Hepatocyte (in vitro differentiated cells): ENCODE measurements at regions not wholly inside any gene's neighbourhood (a gene's known extent, or its start where the extent isn't known, plus 50 kb on each side); places are given as distances from the start of the nearest gene placed in this dataset.
"Not testable (repeated sequence)": the region's sequence is repeated elsewhere in the genome, so short reads cannot be mapped to it uniquely, and the experiment has no call there.

Source experiments
- DNase-seq: peaks from one replicate; pipeline ENCODE4 v3.0.0-alpha.2; 2016; ENCODE audit warnings: low spot score
- H2AFZ ChIP-seq: fragments of 200-600 bp; sonication (generic); 2 replicates; pipeline ENCODE4 v1.6.0; 2016; ENCODE audit warnings: antibody characterized with exemption, mild to moderate bottlenecking
- H3K27ac ChIP-seq: fragments of 200-600 bp; sonication (generic); 2 replicates; pipeline ENCODE4 v1.5.1; 2016; ENCODE audit warnings: mild to moderate bottlenecking
- H3K27me3 ChIP-seq: fragments of 200-600 bp; sonication (generic); 2 replicates; pipeline ENCODE4 v1.6.1; 2016
- H3K36me3 ChIP-seq: fragments of 200-600 bp; sonication (generic); replicated peaks from 2 replicates; pipeline ENCODE4 v1.5.1; 2016; ENCODE audit warnings: low read depth; ENCODE audit not compliant: insufficient read depth
- H3K4me1 ChIP-seq: fragments of 200-600 bp; sonication (generic); 2 replicates; pipeline ENCODE4 v1.5.1; 2016; ENCODE audit warnings: mild to moderate bottlenecking, moderate library complexity; ENCODE audit not compliant: insufficient read depth
- H3K4me2 ChIP-seq: fragments of 200-600 bp; sonication (generic); 2 replicates; pipeline ENCODE4 v1.6.0; 2016
- H3K4me3 ChIP-seq: fragments of 200-600 bp; sonication (generic); 2 replicates; pipeline ENCODE4 v1.5.1; 2016; ENCODE audit warnings: mild to moderate bottlenecking
- H3K79me2 ChIP-seq: fragments of 200-600 bp; sonication (generic); 2 replicates; pipeline ENCODE4 v1.6.0; 2017; ENCODE audit warnings: mild to moderate bottlenecking
- H3K9me2 ChIP-seq: fragments of 200-600 bp; sonication (generic); replicated peaks from 2 replicates; pipeline ENCODE4 v1.6.0; 2017; ENCODE audit warnings: mild to moderate bottlenecking; ENCODE audit not compliant: insufficient read depth
- H3K9me3 ChIP-seq: fragments of 200-600 bp; sonication (generic); 2 replicates; pipeline ENCODE4 v1.5.1; 2016; ENCODE audit warnings: low read depth, mild to moderate bottlenecking
- H4K20me1 ChIP-seq: fragments of 200-600 bp; sonication (generic); 2 replicates; pipeline ENCODE4 v1.6.0; 2016; ENCODE audit warnings: mild to moderate bottlenecking; ENCODE audit not compliant: insufficient read depth, poor library complexity, severe bottlenecking
- WGBS: methylation state at CpG from one replicate; pipeline ENCODE4 v1.1.6; 2016; ENCODE audit warnings: low lambda C conversion rate; ENCODE audit errors: missing lambda C conversion rate; 5-methylcytosine and 5-hydroxymethylcytosine counted together

GRCh38 chr2:87569689-87570397 is 178.0 kb upstream of the PLGLB2 start:
- not testable (repeated sequence) for H3K4me2 ChIP-seq, H3K4me1 ChIP-seq, H3K36me3 ChIP-seq, H3K9me3 ChIP-seq, H3K27me3 ChIP-seq, H4K20me1 ChIP-seq, H2AFZ ChIP-seq, H3K79me2 ChIP-seq, H3K4me3 ChIP-seq, H3K27ac ChIP-seq, H3K9me2 ChIP-seq, DNase-seq
- 83% methylated on average over 10 of the region's 11 CpGs for WGBS

DNA sequence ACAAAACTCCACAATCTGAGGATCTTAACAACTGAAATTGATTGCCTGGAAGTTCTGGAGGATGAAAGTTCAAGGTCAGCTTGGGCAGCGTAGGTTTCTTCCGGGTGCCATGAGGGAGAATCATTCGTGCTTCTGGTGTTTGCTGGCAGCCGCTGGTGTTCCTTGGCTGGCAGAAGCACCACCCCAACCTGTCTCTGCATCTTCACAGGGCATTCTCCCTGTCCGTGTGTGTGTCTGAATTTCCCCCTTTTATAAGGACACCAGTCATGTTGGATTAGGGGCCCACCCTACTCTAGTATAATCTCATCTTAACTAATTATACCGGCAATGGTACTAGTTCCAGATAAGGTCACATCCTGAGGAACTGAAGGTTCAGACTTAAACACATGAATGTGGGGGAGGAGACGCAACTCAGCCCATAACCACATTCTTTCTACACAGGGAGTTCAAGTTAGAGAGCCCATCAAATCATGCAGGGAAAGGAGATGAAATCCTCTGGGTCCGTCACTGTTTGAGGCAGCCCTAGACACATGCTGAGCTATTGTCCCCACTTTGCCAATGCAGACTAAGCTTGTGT is 175.9 kb upstream of the PLGLB2 start:
- H2AFZ ChIP-seq, DNase-seq: not testable (repeated sequence)
- 86% methylated on average over 6 of the region's 8 CpGs for WGBS

GRCh38 chr2:87572906-87573305 is 175.0 kb upstream of the PLGLB2 start:
- H3K4me2 ChIP-seq, H3K4me1 ChIP-seq, H3K36me3 ChIP-seq, H3K27me3 ChIP-seq, DNase-seq, H4K20me1 ChIP-seq, H3K4me3 ChIP-seq, H2AFZ ChIP-seq, H3K9me2 ChIP-seq, H3K9me3 ChIP-seq, H3K79me2 ChIP-seq, H3K27ac ChIP-seq: not testable (repeated sequence)
- WGBS: 97% methylated on average over 8 of the region's 12 CpGs

More for the DNA sequence above, 175.9 kb upstream of the PLGLB2 start:
- H4K20me1 ChIP-seq, H3K27me3 ChIP-seq, H3K36me3 ChIP-seq, H3K4me1 ChIP-seq, H3K9me2 ChIP-seq, H3K27ac ChIP-seq, H3K79me2 ChIP-seq, H3K9me3 ChIP-seq, H3K4me3 ChIP-seq, H3K4me2 ChIP-seq: not testable (repeated sequence)

DNA sequence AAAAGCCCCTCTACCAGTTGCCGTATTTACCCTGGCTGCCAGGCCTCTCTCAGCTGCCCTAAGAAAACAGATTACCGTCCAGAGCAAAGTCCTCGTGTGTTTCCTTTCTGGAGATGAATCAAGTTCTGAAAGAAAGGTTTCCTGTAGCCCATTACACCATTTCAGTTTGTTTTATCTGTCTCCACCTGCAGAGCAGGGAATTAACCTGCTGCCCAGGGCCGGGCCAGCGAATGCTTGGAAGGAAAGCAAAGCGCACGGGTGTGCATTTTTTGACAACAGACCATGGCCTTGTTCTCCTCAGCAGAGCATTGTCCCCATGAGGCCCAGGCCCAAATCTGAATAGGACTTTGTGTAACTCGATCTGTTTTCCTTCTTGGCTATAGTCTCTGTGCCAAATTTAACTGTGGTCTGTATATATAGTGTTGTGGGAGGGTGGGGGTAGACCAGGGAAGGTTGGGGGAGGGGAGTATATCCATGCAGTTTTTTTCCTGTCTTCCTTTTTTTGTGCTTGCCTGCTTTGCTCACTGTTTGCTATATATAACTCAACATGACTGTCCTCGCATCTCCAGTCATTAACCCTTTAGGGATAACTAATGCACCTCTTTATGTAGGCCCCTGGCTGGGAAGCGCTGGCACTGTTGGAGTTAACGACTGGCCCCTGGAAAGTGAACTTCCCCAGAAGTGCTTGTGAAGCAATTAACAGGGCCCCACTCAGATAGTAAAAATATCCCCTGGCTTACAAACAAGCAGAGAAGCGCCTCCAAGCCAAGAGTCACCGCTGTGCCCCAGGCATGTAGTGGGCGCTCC is 174.3 kb upstream of the PLGLB2 start:
- H3K79me2 ChIP-seq, DNase-seq, H3K27me3 ChIP-seq, H4K20me1 ChIP-seq, H2AFZ ChIP-seq, H3K4me2 ChIP-seq, H3K9me2 ChIP-seq, H3K4me1 ChIP-seq, H3K9me3 ChIP-seq, H3K27ac ChIP-seq, H3K36me3 ChIP-seq, H3K4me3 ChIP-seq: not testable (repeated sequence)
- WGBS: no CpG with 5 or more reads among the region's 14 CpGs

GRCh38 chr2:87574193-87575119 is 173.4 kb upstream of the PLGLB2 start:
- not testable (repeated sequence) for H3K27ac ChIP-seq, H3K4me1 ChIP-seq, H3K79me2 ChIP-seq, DNase-seq, H3K4me3 ChIP-seq, H3K36me3 ChIP-seq, H3K27me3 ChIP-seq, H3K4me2 ChIP-seq, H3K9me3 ChIP-seq, H3K9me2 ChIP-seq, H4K20me1 ChIP-seq, H2AFZ ChIP-seq
- 84% methylated on average over 4 of the region's 10 CpGs for WGBS

GRCh38 chr2:87575138-87575537 is 172.7 kb upstream of the PLGLB2 start:
- not testable (repeated sequence) for H3K4me1 ChIP-seq, H3K9me2 ChIP-seq, H3K4me2 ChIP-seq, H3K27ac ChIP-seq, H2AFZ ChIP-seq, H3K4me3 ChIP-seq, DNase-seq, H3K9me3 ChIP-seq, H3K27me3 ChIP-seq, H3K79me2 ChIP-seq, H3K36me3 ChIP-seq, H4K20me1 ChIP-seq
- WGBS: 97% methylated on average over 3 of the region's 5 CpGs

DNA sequence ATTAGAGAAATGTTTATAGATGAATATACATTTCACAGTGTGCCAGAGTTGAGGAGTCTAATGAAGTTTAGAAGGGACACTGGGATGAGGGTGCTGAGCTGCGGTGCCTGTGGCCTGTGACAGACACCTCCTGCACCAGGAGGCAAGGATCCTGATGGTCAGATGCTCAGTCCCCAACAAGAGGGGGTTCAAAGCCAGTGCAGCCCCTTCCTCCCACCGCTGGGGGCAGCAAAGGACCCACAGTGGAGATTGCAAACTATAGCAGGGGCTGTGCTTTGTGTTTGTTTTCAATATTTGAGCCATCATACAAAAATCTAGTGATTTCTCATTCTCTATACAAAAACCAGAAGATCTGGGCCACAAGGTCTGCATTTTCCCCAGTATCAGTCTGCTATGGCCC is 170.5 kb upstream of the PLGLB2 start:
- not testable (repeated sequence) for H3K9me2 ChIP-seq, H3K36me3 ChIP-seq, H4K20me1 ChIP-seq, H2AFZ ChIP-seq, H3K4me3 ChIP-seq, H3K27ac ChIP-seq, H3K9me3 ChIP-seq, H3K79me2 ChIP-seq, H3K4me2 ChIP-seq, H3K27me3 ChIP-seq, H3K4me1 ChIP-seq, DNase-seq
- WGBS: no CpG with 5 or more reads among the region's 2 CpGs

DNA sequence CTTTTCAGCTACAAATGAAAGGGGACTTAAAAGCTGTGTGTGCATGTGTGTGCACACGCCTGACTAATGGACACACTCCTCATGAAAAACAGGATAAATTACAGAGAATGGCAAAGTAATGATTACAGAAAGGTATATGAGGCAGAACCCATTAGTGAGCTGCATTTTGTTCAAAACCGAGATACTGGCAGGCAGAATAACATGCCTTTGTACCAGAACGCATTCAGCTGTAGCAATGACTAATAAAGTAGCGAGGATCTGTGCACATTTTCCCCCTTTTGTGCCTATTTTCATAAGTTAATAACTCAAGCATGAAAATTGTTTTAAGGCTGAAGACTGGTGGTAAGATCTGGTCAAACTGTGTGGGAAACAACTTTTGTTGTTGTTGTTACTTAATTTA is 165.7 kb upstream of the PLGLB2 start:
- not testable (repeated sequence) for H2AFZ ChIP-seq, H3K36me3 ChIP-seq, H3K79me2 ChIP-seq, H3K4me3 ChIP-seq, H3K9me3 ChIP-seq, H3K27ac ChIP-seq, H3K4me2 ChIP-seq, H3K4me1 ChIP-seq, H4K20me1 ChIP-seq, H3K9me2 ChIP-seq, DNase-seq, H3K27me3 ChIP-seq
- no CpG with 5 or more reads among the region's 4 CpGs for WGBS
